ENCODE measurements at regions not wholly inside any gene's neighbourhood (a gene's known extent, or its start where the extent isn't known, plus 50 kb on each side); places are given as distances from the start of the nearest gene placed in this dataset.

DNA sequence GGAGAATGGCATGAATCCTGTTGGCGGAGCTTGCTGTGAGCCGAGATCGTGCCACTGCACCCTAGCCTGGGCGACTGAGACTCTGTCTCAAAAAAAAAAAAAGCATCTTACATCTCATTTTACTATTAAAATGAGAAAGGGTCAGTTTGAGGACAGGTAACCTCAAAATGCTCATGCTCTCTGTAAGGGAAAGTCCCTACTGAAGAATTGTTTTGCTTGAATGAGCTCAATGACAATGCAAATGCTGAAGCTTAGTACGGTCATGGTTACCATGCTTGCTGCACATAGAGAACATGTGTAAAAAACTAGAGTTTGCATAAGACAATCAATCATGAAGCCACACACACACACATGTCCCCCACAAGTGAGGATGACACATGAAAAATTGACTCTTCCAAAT is 541.8 kb upstream of the AMELY start:
- Histone ChIP-seq H3K4ac (replicated peaks; ENCODE audit: insufficient read length, low read depth, low read length) (no peak overlapping the region), H3K18ac (ENCODE audit: extremely low read depth, low read length) (no peak overlapping the region), H4K91ac (replicated peaks; ENCODE audit: insufficient read length, low read length) (no peak overlapping the region), H3K79me2 (ENCODE audit: control insufficient read depth in 1 of 2, insufficient read depth in 2 of 2, low read length in 2 of 2) (no peaks in the 10 kb centered on the region), H2AK5ac (ENCODE audit: low read depth, low read length) (no peak overlapping the region), H4K5ac (ENCODE audit: insufficient read length, low read depth, low read length) (no peak overlapping the region), H3K23me2 (ENCODE audit: low read depth, low read length) (no peaks in the 10 kb centered on the region), H3K79me1 (ENCODE audit: low read depth, low read length) (no peaks in the 10 kb centered on the region), H2BK120ac (replicated peaks; ENCODE audit: low read depth, low read length) (no peak overlapping the region), H2AFZ (ENCODE audit: low read length) (no peak overlapping the region), H3K36me3 (ENCODE audit: control insufficient read depth in 2 of 4, insufficient read depth in 4 of 4, low read length in 3 of 4) (no peaks in the 10 kb centered on the region), H3K23ac (ENCODE audit: insufficient read length) (no peak overlapping the region), H3K9ac (replicated peaks in 1 of 4; ENCODE audit: extremely low read depth in 1 of 4, low read depth in 3 of 4, low read length in 3 of 4) (no peak overlapping the region), H3K14ac (ENCODE audit: insufficient read length) (no peak overlapping the region), H3K56ac (replicated peaks; ENCODE audit: insufficient read length, low read depth, low read length) (no peak overlapping the region), H4K8ac (ENCODE audit: extremely low read depth, insufficient read depth, low read length) (no peak overlapping the region), H3K27ac (ENCODE audit: low read depth, low read length) (no peak overlapping the region), H2BK5ac (ENCODE audit: low read depth, low read length) (no peak overlapping the region), H2BK12ac (ENCODE audit: low read depth, low read length) (no peak overlapping the region), H3K4me2 (ENCODE audit: insufficient read depth in 1 of 2, low read depth in 2 of 2, low read length in 2 of 2) (no peak overlapping the region), H3K4me3 (ENCODE audit: extremely low read depth in 1 of 4, insufficient read depth in 2 of 4, low read depth in 3 of 4, low read length in 4 of 4) (no peak overlapping the region), H3K4me1 (replicated peaks in 1 of 4; ENCODE audit: control insufficient read depth in 3 of 4, insufficient read depth in 4 of 4, low read length in 3 of 4) (no peaks in the 10 kb centered on the region), H3K27me3 (replicated peaks in 1 of 4; ENCODE audit: control insufficient read depth in 3 of 4, extremely low read depth in 1 of 4, insufficient read depth in 3 of 4, low read length in 3 of 4) (no peaks in the 10 kb centered on the region), H3K9me3 (ENCODE audit: insufficient read depth in 2 of 2, low read depth in 1 of 2, low read length in 1 of 2) (no peaks in the 10 kb centered on the region), H4K20me1 (replicated peaks in 1 of 2; ENCODE audit: control insufficient read depth in 1 of 2, insufficient read depth in 2 of 2, low read length in 2 of 2) (no peaks in the 10 kb centered on the region), H2BK20ac (ENCODE audit: low read length) (no peak overlapping the region), H2BK15ac (ENCODE audit: low read length) (no peak overlapping the region)
- no peak for TF ChIP-seq EGR1 (IDR thresholded peaks at IDR 0.05; ENCODE audit: borderline replicate concordance, low read depth, low read length)
- no CpG with 5 or more reads among the region's 5 CpGs for WGBS, 2 experiments (ENCODE audit: extremely low coverage in 1 of 2, insufficient coverage in 1 of 2, insufficient read length in 1 of 2, insufficient replicate concordance in 2 of 2, low coverage in 1 of 2, low lambda C conversion rate in 2 of 2, missing lambda C conversion rate in 1 of 2)
- POLR2A ChIA-PET (ENCODE audit: partially characterized antibody): no interaction called here
- DNase-seq (ENCODE audit: low read depth in 1 of 2, low spot score in 2 of 2): no peak
- FAIRE-seq: no peak
- CTCF ChIA-PET (ENCODE audit: partially characterized antibody): no interaction called here

Measured in H1 (cell line).